ENCODE measurements at regions not wholly inside any gene's neighbourhood (a gene's known extent, or its start where the extent isn't known, plus 50 kb on each side); places are given as distances from the start of the nearest gene placed in this dataset.

- H3K9me3 ChIP-seq (replicated peaks; ENCODE audit: control insufficient read depth, low read depth, low read length), result no peaks in the 10 kb centered on the region
- H3K27me3 ChIP-seq (ENCODE audit: control insufficient read depth, insufficient read depth, low read length), result no peaks in the 10 kb centered on the region
- H3K4me1 ChIP-seq (ENCODE audit: control insufficient read depth, insufficient read depth, low read length), result no peaks in the 10 kb centered on the region
- H3K4me3 ChIP-seq (ENCODE audit: low read length), result no peak overlapping the region
- 90% methylated on average over 4 of the region's 7 CpGs for WGBS (ENCODE audit: insufficient coverage)
- no peaks in the 10 kb centered on the region for H3K36me3 ChIP-seq (ENCODE audit: control insufficient read depth, insufficient read depth, low read length)
- peak; percentile 13 for DNase-seq
- no peak overlapping the region for H3K27ac ChIP-seq (ENCODE audit: low read length)
These were observed 112.2 kb upstream of the PDE7B start for GRCh38 chr6:135739288-135739687.

GRCh38 chr6:135740580-135740979 lies 110.9 kb upstream of the PDE7B start:
- DNase-seq, result no peak
- Histone ChIP-seq H3K36me3 (ENCODE audit: control insufficient read depth, insufficient read depth, low read length) (no peaks in the 10 kb centered on the region), H3K4me1 (ENCODE audit: control insufficient read depth, insufficient read depth, low read length) (no peaks in the 10 kb centered on the region), H3K4me3 (ENCODE audit: low read length) (no peak overlapping the region), H3K9me3 (replicated peaks; ENCODE audit: control insufficient read depth, low read depth, low read length) (no peaks in the 10 kb centered on the region), H3K27ac (ENCODE audit: low read length) (no peak overlapping the region), H3K27me3 (ENCODE audit: control insufficient read depth, insufficient read depth, low read length) (no peaks in the 10 kb centered on the region)
- WGBS (ENCODE audit: insufficient coverage), result no CpG with 5 or more reads among the region's 1 CpG

GRCh38 chr6:135743476-135743875 lies 108.0 kb upstream of the PDE7B start:
- 93% methylated on average over 3 of the region's 5 CpGs for WGBS (ENCODE audit: insufficient coverage)
- H3K4me3 ChIP-seq (ENCODE audit: low read length), result no peak overlapping the region

GRCh38 chr6:135748189-135748588 lies 103.3 kb upstream of the PDE7B start:
- no peaks in the 10 kb centered on the region for H3K36me3 ChIP-seq (ENCODE audit: control insufficient read depth, insufficient read depth, low read length)
- H3K9me3 ChIP-seq (replicated peaks; ENCODE audit: control insufficient read depth, low read depth, low read length), result no peaks in the 10 kb centered on the region
- no peaks in the 10 kb centered on the region for H3K27me3 ChIP-seq (ENCODE audit: control insufficient read depth, insufficient read depth, low read length)
- no CpG with 5 or more reads among the region's 3 CpGs for WGBS (ENCODE audit: insufficient coverage)
- no peak for DNase-seq
- H3K4me3 ChIP-seq (ENCODE audit: low read length), result no peak overlapping the region
- H3K4me1 ChIP-seq (ENCODE audit: control insufficient read depth, insufficient read depth, low read length), result no peaks in the 10 kb centered on the region
- H3K27ac ChIP-seq (ENCODE audit: low read length), result no peak overlapping the region

More at GRCh38 chr6:135743476-135743875, 108.0 kb upstream of the PDE7B start:
- Histone ChIP-seq H3K9me3 (replicated peaks; ENCODE audit: control insufficient read depth, low read depth, low read length) (no peaks in the 10 kb centered on the region), H3K27ac (ENCODE audit: low read length) (no peak overlapping the region), H3K36me3 (ENCODE audit: control insufficient read depth, insufficient read depth, low read length) (no peaks in the 10 kb centered on the region), H3K4me1 (ENCODE audit: control insufficient read depth, insufficient read depth, low read length) (no peaks in the 10 kb centered on the region), H3K27me3 (ENCODE audit: control insufficient read depth, insufficient read depth, low read length) (no peaks in the 10 kb centered on the region)
- no peak for DNase-seq

GRCh38 chr6:135750081-135750480 lies 101.4 kb upstream of the PDE7B start:
- no peak for DNase-seq
- H3K4me3 ChIP-seq (ENCODE audit: low read length), result no peak overlapping the region
- no peak overlapping the region for H3K27ac ChIP-seq (ENCODE audit: low read length)
- no peaks in the 10 kb centered on the region for H3K36me3 ChIP-seq (ENCODE audit: control insufficient read depth, insufficient read depth, low read length)
- 100% methylated on average over 1 of the region's 1 CpG for WGBS (ENCODE audit: insufficient coverage)
- H3K9me3 ChIP-seq (replicated peaks; ENCODE audit: control insufficient read depth, low read depth, low read length), result no peaks in the 10 kb centered on the region
- H3K27me3 ChIP-seq (ENCODE audit: control insufficient read depth, insufficient read depth, low read length), result no peaks in the 10 kb centered on the region
- no peaks in the 10 kb centered on the region for H3K4me1 ChIP-seq (ENCODE audit: control insufficient read depth, insufficient read depth, low read length)

- Histone ChIP-seq H3K4me1 (ENCODE audit: control insufficient read depth, insufficient read depth, low read length) (no peaks in the 10 kb centered on the region), H3K27ac (ENCODE audit: low read length) (no peak overlapping the region), H3K36me3 (ENCODE audit: control insufficient read depth, insufficient read depth, low read length) (no peaks in the 10 kb centered on the region), H3K9me3 (replicated peaks; ENCODE audit: control insufficient read depth, low read depth, low read length) (no peaks in the 10 kb centered on the region), H3K4me3 (ENCODE audit: low read length) (no peak overlapping the region), H3K27me3 (ENCODE audit: control insufficient read depth, insufficient read depth, low read length) (no peaks in the 10 kb centered on the region)
- DNase-seq, result no peak
- 100% methylated on average over 1 of the region's 3 CpGs for WGBS (ENCODE audit: insufficient coverage)
These were observed 98.3 kb upstream of the PDE7B start for GRCh38 chr6:135753196-135753595.

GRCh38 chr6:135759831-135760230 lies 91.7 kb upstream of the PDE7B start:
- no peaks in the 10 kb centered on the region for H3K36me3 ChIP-seq (ENCODE audit: control insufficient read depth, insufficient read depth, low read length)
- no peaks in the 10 kb centered on the region for H3K27me3 ChIP-seq (ENCODE audit: control insufficient read depth, insufficient read depth, low read length)
- H3K4me1 ChIP-seq (ENCODE audit: control insufficient read depth, insufficient read depth, low read length), result no peaks in the 10 kb centered on the region
- no peak overlapping the region for H3K27ac ChIP-seq (ENCODE audit: low read length)
- no peaks in the 10 kb centered on the region for H3K9me3 ChIP-seq (replicated peaks; ENCODE audit: control insufficient read depth, low read depth, low read length)
- peak; percentile 24 for DNase-seq
- H3K4me3 ChIP-seq (ENCODE audit: low read length), result no peak overlapping the region
- no CpG with 5 or more reads among the region's 5 CpGs for WGBS (ENCODE audit: insufficient coverage)

- no peaks in the 10 kb centered on the region for H3K4me1 ChIP-seq (ENCODE audit: control insufficient read depth, insufficient read depth, low read length)
- no peak overlapping the region for H3K4me3 ChIP-seq (ENCODE audit: low read length)
- H3K36me3 ChIP-seq (ENCODE audit: control insufficient read depth, insufficient read depth, low read length), result no peaks in the 10 kb centered on the region
- no CpG with 5 or more reads among the region's 1 CpG for WGBS (ENCODE audit: insufficient coverage)
- H3K27ac ChIP-seq (ENCODE audit: low read length), result no peak overlapping the region
- H3K27me3 ChIP-seq (ENCODE audit: control insufficient read depth, insufficient read depth, low read length), result no peaks in the 10 kb centered on the region
- no peaks in the 10 kb centered on the region for H3K9me3 ChIP-seq (replicated peaks; ENCODE audit: control insufficient read depth, low read depth, low read length)
- DNase-seq, result no peak
These were observed 77.5 kb upstream of the PDE7B start for GRCh38 chr6:135774006-135774405.

GRCh38 chr6:135779213-135779612 lies 72.3 kb upstream of the PDE7B start:
- Histone ChIP-seq H3K4me3 (ENCODE audit: low read length) (no peak overlapping the region), H3K27ac (ENCODE audit: low read length) (no peak overlapping the region), H3K9me3 (replicated peaks; ENCODE audit: control insufficient read depth, low read depth, low read length) (no peaks in the 10 kb centered on the region), H3K36me3 (ENCODE audit: control insufficient read depth, insufficient read depth, low read length) (no peaks in the 10 kb centered on the region), H3K27me3 (ENCODE audit: control insufficient read depth, insufficient read depth, low read length) (no peaks in the 10 kb centered on the region), H3K4me1 (ENCODE audit: control insufficient read depth, insufficient read depth, low read length) (no peaks in the 10 kb centered on the region)
- no peak for DNase-seq
- WGBS (ENCODE audit: insufficient coverage), result 80% methylated on average over 1 of the region's 2 CpGs

- Histone ChIP-seq H3K9me3 (replicated peaks; ENCODE audit: control insufficient read depth, low read depth, low read length) (no peaks in the 10 kb centered on the region), H3K27me3 (ENCODE audit: control insufficient read depth, insufficient read depth, low read length) (no peaks in the 10 kb centered on the region), H3K4me1 (ENCODE audit: control insufficient read depth, insufficient read depth, low read length) (no peaks in the 10 kb centered on the region), H3K27ac (ENCODE audit: low read length) (no peak overlapping the region), H3K36me3 (ENCODE audit: control insufficient read depth, insufficient read depth, low read length) (no peaks in the 10 kb centered on the region), H3K4me3 (ENCODE audit: low read length) (no peak overlapping the region)
- 73% methylated on average over 1 of the region's 1 CpG for WGBS (ENCODE audit: insufficient coverage)
- DNase-seq, result no peak
These were observed 71.2 kb upstream of the PDE7B start for GRCh38 chr6:135780326-135780725.

- no CpG with 5 or more reads among the region's 2 CpGs for WGBS (ENCODE audit: insufficient coverage)
- no peak for DNase-seq
- no peaks in the 10 kb centered on the region for H3K36me3 ChIP-seq (ENCODE audit: control insufficient read depth, insufficient read depth, low read length)
- no peaks in the 10 kb centered on the region for H3K27me3 ChIP-seq (ENCODE audit: control insufficient read depth, insufficient read depth, low read length)
- H3K27ac ChIP-seq (ENCODE audit: low read length), result no peak overlapping the region
- H3K4me3 ChIP-seq (ENCODE audit: low read length), result no peak overlapping the region
- H3K4me1 ChIP-seq (ENCODE audit: control insufficient read depth, insufficient read depth, low read length), result no peaks in the 10 kb centered on the region
- H3K9me3 ChIP-seq (replicated peaks; ENCODE audit: control insufficient read depth, low read depth, low read length), result no peaks in the 10 kb centered on the region
These were observed 69.0 kb upstream of the PDE7B start for GRCh38 chr6:135782546-135782945.
